ENCODE measurements at regions not wholly inside any gene's neighbourhood (a gene's known extent, or its start where the extent isn't known, plus 50 kb on each side); places are given as distances from the start of the nearest gene placed in this dataset.

- TF ChIP-seq CTCF (IDR thresholded peaks at IDR 0.05; ENCODE audit: low read length): no peak
- TF ChIP-seq EZH2 (IDR thresholded peaks at IDR 0.05; ENCODE audit: borderline replicate concordance, low read length): no peak
Observed at GRCh38 chr5:6134281-6134680, 244.1 kb downstream of the MED10 start.
